Ovary (tissue), 7 donors: ENCODE measurements at regions not wholly inside any gene's neighbourhood (a gene's known extent, or its start where the extent isn't known, plus 50 kb on each side); places are given as distances from the start of the nearest gene placed in this dataset.

Experiments used
- DNase-seq, 5 donors: peaks; one replicate each; pipeline ENCODE4 v3.0.0-alpha.2; 2019 to 2020
- H3K27ac ChIP-seq, 2 donors: fragments of 200-600 bp; one replicate each; pipeline versions ENCODE4 v1.5.1 to v1.8.0; 2019 to 2022
- H3K27me3 ChIP-seq: fragments of 200-600 bp; one replicate; pipeline ENCODE4 v1.8.0; 2022
- H3K36me3 ChIP-seq: fragments of 200-600 bp; sonication (generic); one replicate; pipeline ENCODE4 v1.5.1; 2019
- H3K4me1 ChIP-seq: one replicate; pipeline ENCODE4 v1.8.1; 2013; ENCODE audit warnings: mild to moderate bottlenecking, moderate library complexity; ENCODE audit not compliant: insufficient read depth
- H3K4me3 ChIP-seq: fragments of 200-600 bp; sonication (generic); one replicate; pipeline ENCODE4 v1.5.1; 2017
- H3K9me3 ChIP-seq, 2 donors: fragments of 200-600 bp in 1 of 2; sonication (generic) in 1 of 2; one replicate each; pipeline versions ENCODE4 v1.5.1 to v1.8.1; 2013 to 2019; ENCODE audit warnings: mild to moderate bottlenecking in 1 of 2, moderate library complexity in 1 of 2
- CTCF ChIP-seq, 3 donors: fragments of 450-650 bp in 2 of 3; fragments of 200-600 bp in 1 of 3; IDR thresholded peaks; one replicate each; pipeline versions ENCODE4 v1.5.1 to v1.8.0; 2016 to 2022; ENCODE audit warnings: antibody characterized with exemption in 3 of 3, mild to moderate bottlenecking in 1 of 3
- EP300 ChIP-seq: sonication (generic); formaldehyde crosslinking; IDR thresholded peaks from one replicate; pipeline ENCODE4 v1.6.1; 2017; ENCODE audit warnings: antibody characterized with exemption
- POLR2A ChIP-seq: fragments of 450-650 bp; IDR thresholded peaks from one replicate; pipeline ENCODE4 v1.6.1; 2017; ENCODE audit warnings: antibody characterized with exemption, mild to moderate bottlenecking, moderate library complexity
- WGBS, 3 donors: extraction: QIAGEN DNeasy Blood & Tissue Kit in 1 of 3; methylation state at CpG; one replicate each; pipeline versions ENCODE4 v1.1.5 to v1.1.7; 2013 to 2017; 5-methylcytosine and 5-hydroxymethylcytosine counted together
- intact Hi-C, 4 donors: fragments of 100-400 bp; cut with DNase I; formaldehyde crosslinking; loops; one replicate each; pipeline versions ENCODE4 v1.11.0 to v1.15.1; 2022 to 2023
- donor health status: DM: no; HTN: no; CAD: no; lungs with moderate emphysema.
- donor health status: DM: no; HTN: no; CAD: no.
- donor health status: Bipolar disorder and iron deficiency.
- donor health status: DM: no; HTN: no; CAD: no.
- donor health status: DM: yes; HTN: yes; CAD: no.

- H3K4me3 ChIP-seq = no peak overlapping the region
- intact Hi-C loops = no loop called here
- no peak for DNase-seq
- no peaks in the 10 kb centered on the region for H3K4me1 ChIP-seq
- H3K9me3 ChIP-seq = no peaks in the 10 kb centered on the region
- no peaks in the 10 kb centered on the region for H3K27me3 ChIP-seq
- WGBS, 3 donors = 84 to 96% (median 85%) methylated on average over 2 of the region's 2 CpGs
- no peaks in the 10 kb centered on the region for H3K36me3 ChIP-seq
- no peak for TF ChIP-seq CTCF (IDR thresholded peaks at IDR 0.05)
- no peak for TF ChIP-seq EP300
- no peak for TF ChIP-seq POLR2A
- no peak overlapping the region for H3K27ac ChIP-seq
Observed at GRCh38 chrX:7641141-7641540, 201.8 kb upstream of the VCX start.

GRCh38 chrX:7640392-7640791 lies 202.6 kb upstream of the VCX start:
- no peak overlapping the region for H3K27ac ChIP-seq
- no peak overlapping the region for H3K4me3 ChIP-seq
- 67 to 76% (median 74%) methylated on average over 2 of the region's 2 CpGs for WGBS, 3 donors
- no peaks in the 10 kb centered on the region for H3K27me3 ChIP-seq
- TF ChIP-seq EP300 (no peak), POLR2A (no peak), CTCF (IDR thresholded peaks at IDR 0.05) (no peak)
- H3K4me1 ChIP-seq = no peaks in the 10 kb centered on the region
- no peak for DNase-seq
- no peaks in the 10 kb centered on the region for H3K36me3 ChIP-seq
- intact Hi-C loops = no loop called here
- no peaks in the 10 kb centered on the region for H3K9me3 ChIP-seq

- TF ChIP-seq CTCF (IDR thresholded peaks at IDR 0.05) (no peak), EP300 (no peak), POLR2A (no peak)
- H3K4me3 ChIP-seq = no peak overlapping the region
- H3K27ac ChIP-seq = no peak overlapping the region
- no peaks in the 10 kb centered on the region for H3K4me1 ChIP-seq
- intact Hi-C loops = no loop called here
- 78 to 81% (median 80%) methylated on average over 7 of the region's 7 CpGs for WGBS, 3 donors
- no peaks in the 10 kb centered on the region for H3K36me3 ChIP-seq
- DNase-seq = no peak
- H3K9me3 ChIP-seq = no peaks in the 10 kb centered on the region
- H3K27me3 ChIP-seq = no peaks in the 10 kb centered on the region
Observed at GRCh38 chrX:7638078-7638710, 204.8 kb upstream of the VCX start.

GRCh38 chrX:7637066-7637465 lies 205.9 kb upstream of the VCX start:
- intact Hi-C loops = no loop called here
- H3K27me3 ChIP-seq = no peaks in the 10 kb centered on the region
- H3K4me3 ChIP-seq = no peak overlapping the region
- no peaks in the 10 kb centered on the region for H3K9me3 ChIP-seq
- no peak for DNase-seq
- H3K27ac ChIP-seq = no peak overlapping the region
- no peaks in the 10 kb centered on the region for H3K4me1 ChIP-seq
- TF ChIP-seq EP300 (no peak), CTCF (IDR thresholded peaks at IDR 0.05) (no peak), POLR2A (no peak)
- H3K36me3 ChIP-seq = no peaks in the 10 kb centered on the region
- WGBS, 3 donors = 40 to 52% (median 47%) methylated on average over 3 of the region's 3 CpGs
